ENCODE measurements at regions not wholly inside any gene's neighbourhood (a gene's known extent, or its start where the extent isn't known, plus 50 kb on each side); places are given as distances from the start of the nearest gene placed in this dataset.

DNA sequence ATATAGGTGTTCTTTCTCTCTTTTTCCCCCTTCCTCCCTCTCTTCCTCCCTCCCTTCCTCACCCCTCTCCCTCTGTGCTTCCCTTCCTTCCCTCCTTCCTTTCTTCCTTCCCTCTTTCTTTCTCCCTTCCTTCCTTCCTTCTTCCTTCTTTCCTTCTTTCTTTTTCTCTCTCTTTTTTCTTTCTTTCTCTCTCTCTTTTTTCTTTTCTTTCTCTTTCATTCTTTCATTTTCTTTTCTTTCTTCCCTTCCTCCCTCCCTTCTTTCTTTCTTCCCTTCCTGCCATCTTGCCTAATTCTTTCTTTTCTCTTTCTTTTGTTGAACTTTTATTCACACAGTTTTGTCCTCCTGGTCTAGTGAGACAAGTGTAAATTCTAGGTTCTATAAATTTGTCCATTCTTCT is 1595.6 kb downstream of the SI start (continued):
- TF ChIP-seq ZNF549 (tag by site-specific recombination; IDR thresholded peaks at IDR 0.05) (no peak), ZNF560 (tag by site-specific recombination; IDR thresholded peaks at IDR 0.05; ENCODE audit: borderline replicate concordance) (no peak)

DNA sequence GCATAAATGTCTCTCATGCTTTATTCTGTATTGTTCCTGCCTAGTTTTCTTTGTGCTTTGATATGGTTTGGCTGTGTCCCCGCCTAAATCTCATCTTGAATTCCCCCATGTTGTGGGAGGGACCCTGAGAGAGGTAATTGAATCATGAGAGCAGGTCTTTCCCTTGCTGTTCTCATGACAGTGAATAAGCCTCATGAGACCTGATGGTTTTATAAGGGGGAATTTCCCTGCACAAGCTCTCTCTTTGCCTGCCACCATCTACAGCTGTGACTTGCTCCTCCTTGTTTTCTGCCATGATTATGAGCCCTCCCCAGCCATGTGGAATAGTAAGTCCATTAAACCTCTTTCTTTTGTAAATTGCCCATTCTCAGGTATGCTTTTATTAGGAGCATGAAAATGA is 1596.6 kb downstream of the SI start:
- ChIA-PET POLR2A (no interaction called here), CTCF (no interaction called here)
- Histone ChIP-seq H3K27ac (ENCODE audit: extremely low read depth, low read depth, low read length) (no peak overlapping the region), H3K9me3 (ENCODE audit: control insufficient read depth, insufficient read depth, low read depth, low read length) (no peaks in the 10 kb centered on the region), H3K4me1 (ENCODE audit: control insufficient read depth, insufficient read depth, low read length) (no peaks in the 10 kb centered on the region), H3K36me3 (ENCODE audit: control insufficient read depth in 2 of 2, insufficient read depth in 1 of 2, low read length in 2 of 2) (no peaks in the 10 kb centered on the region), H3K4me3 (ENCODE audit: low read depth, low read length) (no peak overlapping the region)
- TF ChIP-seq ZNF324 (tag by site-specific recombination; IDR thresholded peaks at IDR 0.05) (no peak), ZNF23 (tag by site-specific recombination; IDR thresholded peaks at IDR 0.05; ENCODE audit: borderline replicate concordance) (no peak), GLIS2 (tag by site-specific recombination; IDR thresholded peaks at IDR 0.05) (no peak), ZNF155 (tag by site-specific recombination; IDR thresholded peaks at IDR 0.05) (no peak), KLF1 (tag by site-specific recombination; IDR thresholded peaks at IDR 0.05) (no peak), ZNF768 (tag by site-specific recombination; IDR thresholded peaks at IDR 0.05) (no peak), INSM2 (tag by site-specific recombination; IDR thresholded peaks at IDR 0.05) (no peak), WT1 (tag by site-specific recombination; IDR thresholded peaks at IDR 0.05) (no peak), HOXD13 (CRISPR knock-in tag; IDR thresholded peaks at IDR 0.05; ENCODE audit: borderline replicate concordance) (no peak), ZNF354C (tag by site-specific recombination; IDR thresholded peaks at IDR 0.05; ENCODE audit: borderline replicate concordance, low read depth) (no peak)
- TF ChIP-seq, protein P1, sequence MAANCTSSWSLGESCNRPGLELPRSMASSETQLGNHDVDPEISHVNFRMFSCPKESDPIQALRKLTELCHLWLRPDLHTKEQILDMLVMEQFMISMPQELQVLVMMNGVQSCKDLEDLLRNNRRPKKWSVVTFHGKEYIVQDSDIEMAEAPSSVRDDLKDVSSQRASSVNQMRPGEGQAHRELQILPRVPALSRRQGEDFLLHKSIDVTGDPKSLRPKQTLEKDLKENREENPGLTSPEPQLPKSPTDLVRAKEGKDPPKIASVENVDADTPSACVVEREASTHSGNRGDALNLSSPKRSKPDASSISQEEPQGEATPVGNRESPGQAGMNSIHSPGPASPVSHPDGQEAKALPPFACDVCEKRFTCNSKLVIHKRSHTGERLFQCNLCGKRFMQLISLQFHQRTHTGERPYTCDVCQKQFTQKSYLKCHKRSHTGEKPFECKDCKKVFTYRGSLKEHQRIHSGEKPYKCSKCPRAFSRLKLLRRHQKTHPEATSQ (tag by site-specific recombination; IDR thresholded peaks at IDR 0.05): no peak

DNA sequence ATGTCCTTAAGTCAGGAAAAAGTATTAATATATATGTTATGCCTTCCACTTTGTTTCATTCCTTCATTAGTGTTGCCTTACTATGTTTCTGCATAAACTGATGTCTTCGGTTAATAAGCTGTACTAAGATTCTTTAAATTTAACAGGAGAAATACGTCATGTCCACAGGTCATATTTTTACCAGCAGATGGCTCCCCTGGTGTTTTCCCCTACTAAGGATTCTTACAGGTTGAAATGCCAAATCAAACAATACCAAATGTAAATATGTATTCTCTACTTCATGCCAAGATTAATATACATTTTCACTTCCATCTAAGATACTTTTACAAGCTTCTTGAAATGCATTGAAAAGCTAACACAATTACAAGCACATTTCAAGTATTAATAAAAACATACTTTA is 1602.1 kb downstream of the SI start:
- ChIA-PET POLR2A (no interaction called here), CTCF (interaction anchor here (0.6 to 0.7 kb wide), 2 partner anchors 475 to 1221 kb away, joined by 3 to 4 read pairs; no protein-coding TSS in a partner anchor)
- no peaks in the 10 kb centered on the region for H3K9me3 ChIP-seq (ENCODE audit: control insufficient read depth, insufficient read depth, low read depth, low read length)
- TF ChIP-seq ZNF133 (tag by site-specific recombination; IDR thresholded peaks at IDR 0.05): no peak
- no peak for TF ChIP-seq ZNF624 (tag by site-specific recombination; IDR thresholded peaks at IDR 0.05)
- no peak for TF ChIP-seq ZFP3 (tag by site-specific recombination; IDR thresholded peaks at IDR 0.05; ENCODE audit: low read depth)
- no peak for TF ChIP-seq ZNF184 (tag by site-specific recombination; IDR thresholded peaks at IDR 0.05)
- no peak for TF ChIP-seq SP7 (tag by site-specific recombination; IDR thresholded peaks at IDR 0.05)
- TF ChIP-seq ZNF549 (tag by site-specific recombination; IDR thresholded peaks at IDR 0.05): no peak
- TF ChIP-seq ZNF280C (tag by site-specific recombination; IDR thresholded peaks at IDR 0.05): no peak
- TF ChIP-seq, protein P2, sequence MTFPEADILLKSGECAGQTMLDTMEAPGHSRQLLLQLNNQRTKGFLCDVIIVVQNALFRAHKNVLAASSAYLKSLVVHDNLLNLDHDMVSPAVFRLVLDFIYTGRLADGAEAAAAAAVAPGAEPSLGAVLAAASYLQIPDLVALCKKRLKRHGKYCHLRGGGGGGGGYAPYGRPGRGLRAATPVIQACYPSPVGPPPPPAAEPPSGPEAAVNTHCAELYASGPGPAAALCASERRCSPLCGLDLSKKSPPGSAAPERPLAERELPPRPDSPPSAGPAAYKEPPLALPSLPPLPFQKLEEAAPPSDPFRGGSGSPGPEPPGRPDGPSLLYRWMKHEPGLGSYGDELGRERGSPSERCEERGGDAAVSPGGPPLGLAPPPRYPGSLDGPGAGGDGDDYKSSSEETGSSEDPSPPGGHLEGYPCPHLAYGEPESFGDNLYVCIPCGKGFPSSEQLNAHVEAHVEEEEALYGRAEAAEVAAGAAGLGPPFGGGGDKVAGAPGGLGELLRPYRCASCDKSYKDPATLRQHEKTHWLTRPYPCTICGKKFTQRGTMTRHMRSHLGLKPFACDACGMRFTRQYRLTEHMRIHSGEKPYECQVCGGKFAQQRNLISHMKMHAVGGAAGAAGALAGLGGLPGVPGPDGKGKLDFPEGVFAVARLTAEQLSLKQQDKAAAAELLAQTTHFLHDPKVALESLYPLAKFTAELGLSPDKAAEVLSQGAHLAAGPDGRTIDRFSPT (tag by site-specific recombination; IDR thresholded peaks at IDR 0.05): no peak
- H3K27ac ChIP-seq (ENCODE audit: extremely low read depth, low read depth, low read length): no peak overlapping the region
- H3K4me1 ChIP-seq (ENCODE audit: control insufficient read depth, insufficient read depth, low read length): no peaks in the 10 kb centered on the region
- no peak overlapping the region for H3K4me3 ChIP-seq (ENCODE audit: low read depth, low read length)
- no peaks in the 10 kb centered on the region for H3K36me3 ChIP-seq (ENCODE audit: control insufficient read depth in 2 of 2, insufficient read depth in 1 of 2, low read length in 2 of 2)

Measured in HEK293 (cell line).